Hematopoietic multipotent progenitor cell treated with erythropoietin and hydrocortisone succinate and interleukin-3 and kit ligand, for 15 days (in vitro differentiated cells): ENCODE measurements at regions not wholly inside any gene's neighbourhood (a gene's known extent, or its start where the extent isn't known, plus 50 kb on each side); places are given as distances from the start of the nearest gene placed in this dataset.

ENCODE experiments used
- DNase-seq: peaks from one replicate; pipeline ENCODE4 v3.0.0-alpha.2; 2015; ENCODE audit warnings: low spot score

DNA sequence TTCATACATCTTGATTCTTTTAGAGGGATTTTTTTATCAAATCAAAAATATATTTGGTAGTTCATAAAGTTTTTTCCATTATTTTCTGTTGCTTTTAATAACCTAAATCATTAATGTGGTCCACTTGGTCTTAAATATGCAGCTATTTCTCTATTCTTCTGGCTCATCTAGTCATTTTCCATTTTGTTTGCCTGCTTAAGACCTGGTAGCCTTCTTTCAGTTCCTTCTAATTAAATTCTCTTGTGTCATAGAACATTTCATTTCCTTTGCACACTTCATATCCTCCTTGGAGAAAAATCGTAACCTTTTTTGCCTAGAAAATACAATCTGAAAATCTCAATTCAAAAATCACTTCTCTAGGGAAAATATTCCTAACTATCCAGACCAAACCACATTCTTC is 387.0 kb downstream of the LRFN5 start:
- DNase-seq: no peak

DNA sequence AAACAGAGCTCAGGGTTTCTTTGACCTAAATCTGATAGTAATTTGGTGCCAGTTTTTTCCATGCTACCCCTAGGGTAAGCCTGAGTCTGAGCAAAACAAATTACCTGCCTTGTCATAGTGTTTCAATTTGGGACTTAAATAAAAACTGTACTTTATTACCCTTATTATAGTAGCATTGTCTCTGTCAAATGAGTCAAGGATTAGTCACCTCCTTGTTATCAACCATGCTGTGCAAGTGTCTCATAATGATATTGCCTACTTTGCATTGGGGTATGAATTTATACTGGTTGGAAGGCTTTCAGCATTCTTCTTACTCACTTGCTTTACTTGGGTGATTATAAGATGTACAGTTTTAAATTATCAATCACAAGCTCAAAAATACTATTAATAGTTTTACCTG is 380.0 kb downstream of the LRFN5 start:
- no peak for DNase-seq

DNA sequence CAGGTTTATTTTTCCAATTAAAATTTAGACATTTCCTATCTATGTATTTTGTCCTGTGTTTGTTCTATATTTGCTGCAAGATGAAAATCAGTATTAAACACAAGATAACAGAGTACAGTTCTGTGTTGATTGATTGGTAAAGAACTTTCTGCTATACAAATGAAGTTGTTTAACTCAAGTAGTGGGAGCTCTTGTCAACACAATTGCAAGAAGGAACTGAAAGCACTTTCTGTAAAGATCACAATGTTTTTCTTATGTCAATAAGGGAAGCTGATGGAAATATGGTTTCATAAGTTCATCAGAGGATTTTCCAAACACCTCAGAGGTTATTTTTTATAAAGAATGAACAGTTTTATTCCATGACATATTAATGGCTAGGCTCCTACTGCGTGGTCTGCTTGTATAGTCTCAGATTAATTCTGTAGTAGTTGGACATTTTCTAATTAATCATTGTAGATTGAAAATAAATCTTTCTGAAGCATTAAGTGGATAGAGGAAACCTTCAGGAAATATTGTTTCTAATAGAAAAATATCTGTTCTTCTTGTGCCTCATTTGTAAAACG is 379.5 kb downstream of the LRFN5 start:
- DNase-seq: no peak

DNA sequence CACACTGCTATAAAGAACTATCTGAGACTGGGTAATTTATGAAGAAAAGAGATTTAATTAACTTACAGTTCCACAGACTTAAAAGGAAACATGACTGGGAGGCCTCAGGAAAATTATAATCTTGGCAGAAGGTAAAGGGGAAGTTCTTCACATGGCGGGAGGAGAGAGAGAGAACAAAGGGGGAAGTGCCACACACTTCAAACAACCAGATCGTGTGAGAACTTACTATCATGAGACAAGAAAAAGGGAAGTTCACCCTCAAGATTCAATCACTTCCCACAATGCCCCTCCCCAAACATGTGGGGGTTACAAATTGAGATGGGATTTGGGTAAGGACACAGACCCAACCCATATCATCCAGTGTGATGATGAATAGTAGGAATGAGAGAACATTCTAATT is 366.5 kb downstream of the LRFN5 start:
- no peak for DNase-seq

DNA sequence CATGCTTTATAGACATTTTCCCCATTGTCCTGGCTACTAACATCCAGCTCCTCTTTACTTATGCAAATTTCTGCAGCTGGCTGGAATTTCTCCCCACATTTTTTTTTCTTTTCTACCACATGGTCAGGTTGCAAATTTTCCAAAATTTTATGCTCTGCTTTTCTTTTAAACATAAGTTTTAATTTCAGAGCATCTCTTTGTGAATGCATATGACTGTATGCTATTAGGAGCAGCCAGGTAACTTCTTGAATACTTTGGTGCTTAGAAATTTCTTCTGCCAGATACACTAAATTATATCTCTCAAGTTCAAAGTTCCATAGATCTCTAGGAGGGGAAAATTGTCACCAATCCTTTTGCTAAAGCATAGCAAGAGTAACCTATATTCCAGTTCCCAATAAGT is 365.9 kb downstream of the LRFN5 start:
- no peak for DNase-seq

DNA sequence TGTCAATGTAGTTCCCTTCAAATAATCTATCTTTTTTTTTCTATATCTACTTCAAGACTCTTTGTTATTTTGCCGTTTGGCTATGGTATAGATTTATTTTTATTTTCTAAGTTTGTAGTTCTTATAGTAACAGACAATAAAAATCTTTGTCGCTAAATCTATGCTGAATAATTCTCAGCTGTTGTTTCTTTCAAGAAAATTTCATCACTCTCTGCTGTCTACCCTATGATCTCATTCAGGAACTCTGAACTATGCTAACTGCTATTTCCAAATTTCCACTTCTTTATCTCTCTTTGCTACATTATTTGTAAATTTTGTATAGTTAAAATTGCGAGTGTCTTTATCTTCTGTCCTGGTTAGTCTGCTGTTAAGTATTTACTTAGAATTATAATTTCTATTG is 353.6 kb downstream of the LRFN5 start:
- no peak for DNase-seq

DNA sequence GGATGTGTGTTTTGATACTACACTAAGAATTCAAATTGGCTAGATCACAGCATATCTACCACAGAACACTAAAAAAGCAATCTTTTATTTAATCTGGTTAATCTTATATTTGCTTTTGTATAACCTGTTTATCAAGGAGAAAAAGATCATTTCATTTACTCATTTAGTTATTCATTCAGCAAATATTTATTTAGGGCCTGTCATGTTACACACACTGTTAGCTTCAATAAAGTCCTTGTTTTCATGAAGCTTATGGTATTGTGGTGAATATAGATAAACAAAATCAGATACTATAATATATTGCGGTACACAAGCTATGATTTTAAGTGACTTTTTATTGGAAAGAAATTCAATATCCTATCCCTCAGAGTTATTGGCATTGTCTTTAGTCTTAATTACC is 350.8 kb downstream of the LRFN5 start:
- no peak for DNase-seq
